Activated CD4-positive, alpha-beta T cell treated with anti-CD3 and anti-CD28 coated beads, Interleukin-2, amount 50 U/mL, for 16 hours (primary cell): ENCODE measurements at regions not wholly inside any gene's neighbourhood (a gene's known extent, or its start where the extent isn't known, plus 50 kb on each side); places are given as distances from the start of the nearest gene placed in this dataset.
"Not testable (repeated sequence)": the region's sequence is repeated elsewhere in the genome, so short reads cannot be mapped to it uniquely, and the experiment has no call there.

Source experiments
- DNase-seq: peaks from one replicate; pipeline ENCODE4 v3.0.0-alpha.2; 2020

DNA sequence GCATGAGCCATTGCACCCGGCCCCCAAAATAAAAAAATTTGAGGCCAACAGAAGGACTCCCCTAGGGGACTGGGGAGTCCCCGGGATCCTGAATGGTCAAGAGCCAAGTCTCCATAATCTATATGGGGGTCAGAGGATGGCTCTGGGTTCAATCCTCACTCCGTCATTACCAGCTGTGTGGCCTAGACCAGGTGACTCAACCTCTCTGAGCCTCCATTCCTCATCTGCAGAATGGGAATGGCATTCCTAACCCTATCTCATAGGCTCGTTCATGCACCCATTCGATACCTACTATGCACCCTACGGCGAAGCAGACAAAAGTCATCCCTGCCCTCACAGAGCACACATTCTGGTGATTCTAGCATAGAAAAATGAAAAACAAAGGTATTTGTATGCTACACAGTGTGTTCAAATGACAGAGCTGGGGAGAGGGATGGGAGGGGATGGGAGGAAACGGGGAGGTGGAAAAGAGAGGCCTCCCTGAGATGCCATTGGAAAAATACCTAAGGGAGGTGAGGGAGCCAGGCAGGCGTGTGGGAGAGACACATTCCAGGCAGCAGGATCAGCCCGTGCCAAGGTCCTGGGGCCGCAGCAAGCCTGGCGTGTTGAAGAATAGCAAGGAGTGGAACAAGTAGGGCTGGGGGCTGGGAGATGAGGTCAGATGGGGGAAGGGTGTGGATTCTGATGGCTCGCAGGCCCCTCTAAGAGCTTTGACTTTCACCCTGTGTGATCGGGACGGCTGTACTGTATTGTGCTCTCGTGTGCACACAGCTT is 71.2 kb downstream of the RMI2 start:
- DNase-seq = no peak

DNA sequence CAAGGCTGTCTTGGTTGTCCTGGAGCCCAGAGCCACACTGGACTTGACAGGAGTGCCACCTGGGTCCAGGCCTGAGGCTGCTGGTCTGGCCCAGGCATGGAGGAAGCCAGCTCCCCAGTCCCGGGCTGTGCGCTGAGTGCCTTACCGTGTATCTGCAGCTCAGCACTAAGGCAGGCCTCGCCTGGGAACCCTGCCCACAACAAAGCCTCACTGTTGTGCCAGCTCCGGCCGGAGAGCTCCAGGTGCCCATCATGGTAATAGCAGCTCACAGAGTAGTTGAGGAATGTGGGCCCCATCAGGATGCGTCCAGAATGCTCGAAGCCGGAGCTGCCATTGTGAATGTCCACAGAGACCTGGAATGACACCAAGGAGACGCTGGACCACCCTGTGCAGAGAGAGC is 72.2 kb downstream of the RMI2 start:
- DNase-seq = no peak

DNA sequence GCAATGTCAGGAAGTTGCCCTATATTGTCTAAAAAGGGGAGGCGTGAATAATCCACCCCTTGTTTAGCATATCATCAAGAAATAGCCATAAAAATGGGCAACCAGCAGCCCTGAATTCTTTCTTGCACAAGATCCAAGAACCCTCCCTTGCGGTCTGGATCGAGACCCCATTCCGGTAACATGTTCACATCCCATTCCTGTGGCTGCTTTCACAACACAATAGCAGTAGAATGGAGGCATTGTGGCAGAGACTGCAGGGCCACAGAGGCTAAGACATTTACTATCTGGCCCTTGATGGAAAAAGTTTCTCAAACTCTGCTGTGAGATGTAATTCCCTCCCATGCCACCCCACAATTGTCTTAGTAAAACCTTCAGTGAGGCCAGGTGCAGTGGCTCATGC is 73.2 kb downstream of the RMI2 start:
- no peak for DNase-seq

DNA sequence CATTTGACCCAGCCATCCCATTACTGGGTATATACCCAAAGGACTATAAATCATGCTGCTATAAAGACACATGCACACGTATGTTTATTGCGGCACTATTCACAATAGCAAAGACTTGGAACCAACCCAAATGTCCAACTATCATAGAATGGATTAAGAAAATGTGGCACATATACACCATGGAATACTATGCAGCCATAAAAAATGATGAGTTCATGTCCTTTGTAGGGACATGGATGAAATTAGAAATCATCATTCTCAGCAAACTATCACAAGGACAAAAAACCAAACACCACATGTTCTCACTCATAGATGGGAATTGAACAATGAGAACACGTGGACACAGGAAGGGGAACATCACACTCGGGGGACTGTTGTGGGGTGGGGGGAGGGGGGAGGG is 74.8 kb downstream of the RMI2 start:
- DNase-seq = not testable (repeated sequence)

GRCh38 chr16:11420895-11421294 is 75.6 kb downstream of the RMI2 start:
- DNase-seq = no peak

DNA sequence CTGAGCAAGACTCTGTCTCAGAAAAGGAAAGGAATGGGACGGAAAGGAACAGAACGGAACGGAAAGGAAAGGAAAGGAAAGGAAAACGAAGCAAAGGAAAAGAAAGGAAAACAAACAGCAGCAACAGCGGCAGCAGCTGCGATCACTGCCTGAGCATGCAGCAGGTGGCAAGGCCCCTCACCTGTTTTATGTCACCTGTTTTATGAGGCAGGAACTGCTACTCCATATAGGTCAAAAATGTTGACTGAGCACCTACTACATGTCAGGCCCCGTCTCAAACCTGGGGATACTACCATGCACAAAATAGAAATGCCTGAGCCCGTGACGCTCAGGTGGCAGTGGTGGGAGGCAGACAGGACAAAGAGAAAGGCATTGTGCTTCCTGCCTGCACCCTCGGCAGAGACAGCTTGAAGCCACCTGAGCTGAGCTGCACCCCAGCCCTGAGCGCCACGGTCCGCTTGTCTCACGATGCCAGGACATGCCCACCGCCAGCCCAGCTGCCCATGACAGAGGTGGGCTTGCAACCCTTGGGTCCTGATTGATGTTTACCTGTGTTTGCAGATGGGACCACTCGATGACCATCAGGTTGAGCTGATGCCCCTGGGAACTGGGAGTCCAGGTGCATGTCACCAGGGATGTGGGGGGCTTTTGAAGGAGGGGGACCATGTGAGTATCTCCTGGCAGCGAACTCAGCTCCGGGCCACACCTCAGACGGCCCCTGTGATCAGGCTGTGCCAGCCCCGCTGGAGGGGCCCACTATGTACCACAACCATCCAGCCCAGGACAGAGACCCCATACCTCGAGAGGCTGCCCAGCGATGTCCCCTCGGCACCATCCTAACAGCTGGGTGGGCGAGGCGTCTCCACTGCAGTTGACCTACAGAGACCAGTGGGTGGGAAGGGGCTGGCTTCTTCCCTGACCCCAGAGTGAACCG is 77.4 kb downstream of the RMI2 start:
- DNase-seq = no peak

GRCh38 chr16:11423315-11424117 is 78.3 kb downstream of the RMI2 start:
- DNase-seq = no peak

DNA sequence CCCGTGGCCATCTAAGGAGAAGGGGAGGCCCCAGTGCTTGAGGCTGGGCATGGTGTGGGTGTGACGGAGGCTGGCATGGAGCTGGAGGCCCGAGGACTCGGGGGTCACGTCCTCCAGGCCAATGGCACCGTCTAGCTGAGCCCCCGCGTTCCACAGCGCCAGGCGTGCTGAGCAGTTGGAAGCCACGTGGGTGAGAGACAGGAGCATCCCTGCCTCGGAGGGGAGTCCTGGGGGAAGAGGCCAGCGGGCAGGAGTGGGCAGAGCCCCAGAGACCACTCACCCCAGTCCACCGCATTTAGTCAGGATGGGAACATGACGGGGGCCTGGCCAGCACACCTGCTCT is 78.8 kb downstream of the RMI2 start:
- no peak for DNase-seq

DNA sequence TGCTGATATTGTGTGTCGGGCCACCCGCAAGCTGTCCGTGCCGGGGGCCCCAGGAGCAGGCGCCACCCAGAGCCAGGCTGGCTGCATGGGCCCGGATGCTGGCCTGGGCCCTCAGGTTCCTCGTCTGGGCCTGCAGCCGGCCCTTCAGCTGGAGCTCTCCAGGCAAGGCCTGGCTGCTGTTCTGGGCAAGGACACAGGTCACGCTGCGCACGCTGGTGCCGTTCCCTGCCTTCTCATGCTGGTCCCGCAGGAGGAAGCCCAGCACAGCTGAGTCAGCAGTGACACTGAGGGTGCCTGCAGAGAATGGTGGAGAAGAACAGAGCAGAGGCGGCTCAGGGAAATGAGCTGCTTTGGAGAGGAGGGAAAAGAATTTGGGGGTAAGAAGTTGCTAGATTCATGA is 79.9 kb downstream of the RMI2 start:
- no peak for DNase-seq

DNA sequence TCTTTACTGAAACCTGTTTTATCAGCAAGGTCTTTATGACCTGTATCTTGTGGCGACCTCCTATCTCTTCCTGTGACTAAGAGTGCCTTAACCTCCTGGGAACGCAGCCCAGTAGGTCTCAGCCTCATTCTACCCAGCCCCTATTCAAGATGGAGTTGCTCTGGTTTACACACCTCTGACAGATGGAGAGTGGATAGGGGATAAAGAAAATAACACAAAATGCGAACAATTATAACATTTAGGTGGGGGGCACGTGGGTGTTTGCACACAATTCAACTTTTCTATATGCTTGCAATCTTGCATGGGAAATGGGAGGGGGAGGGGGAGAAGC is 83.3 kb downstream of the RMI2 start:
- DNase-seq = no peak

GRCh38 chr16:11429123-11429522 is 83.9 kb downstream of the RMI2 start:
- DNase-seq = no peak

DNA sequence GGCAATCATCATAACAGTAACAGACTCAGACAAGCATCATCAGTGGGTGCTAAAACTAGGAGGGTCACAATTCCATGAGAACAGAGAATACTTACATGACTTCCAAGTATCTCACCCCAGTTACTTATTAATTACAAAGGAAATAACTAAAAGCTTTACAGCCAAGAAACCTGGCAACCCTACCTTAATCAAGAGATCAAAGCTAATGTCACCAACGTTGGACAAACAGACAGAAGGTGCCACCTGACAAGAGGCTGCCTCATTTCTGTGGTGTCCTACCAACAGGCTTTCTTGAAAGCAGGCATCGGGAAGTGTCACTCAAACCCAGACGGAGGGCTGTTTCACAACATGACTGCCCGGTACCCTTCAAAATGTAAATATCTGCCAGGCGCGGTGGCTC is 84.6 kb downstream of the RMI2 start:
- DNase-seq = no peak

- DNase-seq = no peak
These were observed 85.5 kb downstream of the RMI2 start for GRCh38 chr16:11430601-11431317.

DNA sequence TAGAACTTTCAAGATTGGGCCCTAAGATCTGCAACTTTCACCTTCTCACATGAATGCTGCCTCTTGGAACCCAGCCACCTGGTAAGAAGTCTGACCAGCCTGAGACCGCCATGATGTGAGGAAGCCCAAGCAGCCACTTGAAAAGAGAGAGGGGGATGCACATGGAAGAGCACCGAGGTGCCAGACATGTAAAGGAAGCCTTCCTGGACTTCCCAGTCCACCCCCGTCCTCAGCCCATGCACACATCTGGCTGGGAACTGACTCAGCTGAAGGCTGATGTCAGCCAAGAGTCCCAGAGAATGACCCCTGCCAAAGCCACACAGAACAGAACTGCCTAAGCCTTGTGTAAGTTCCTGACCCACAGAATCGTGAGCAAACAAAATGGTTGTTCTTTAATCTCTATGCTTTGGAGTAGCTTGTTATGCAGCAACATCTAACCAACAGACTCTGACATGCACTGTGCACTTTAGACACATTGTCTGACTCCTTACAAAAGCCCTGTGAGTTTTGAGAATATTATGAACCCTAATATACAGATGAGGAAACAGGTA is 86.7 kb downstream of the RMI2 start:
- no peak for DNase-seq

GRCh38 chr16:11432856-11433395 is 87.7 kb downstream of the RMI2 start:
- DNase-seq = no peak

DNA sequence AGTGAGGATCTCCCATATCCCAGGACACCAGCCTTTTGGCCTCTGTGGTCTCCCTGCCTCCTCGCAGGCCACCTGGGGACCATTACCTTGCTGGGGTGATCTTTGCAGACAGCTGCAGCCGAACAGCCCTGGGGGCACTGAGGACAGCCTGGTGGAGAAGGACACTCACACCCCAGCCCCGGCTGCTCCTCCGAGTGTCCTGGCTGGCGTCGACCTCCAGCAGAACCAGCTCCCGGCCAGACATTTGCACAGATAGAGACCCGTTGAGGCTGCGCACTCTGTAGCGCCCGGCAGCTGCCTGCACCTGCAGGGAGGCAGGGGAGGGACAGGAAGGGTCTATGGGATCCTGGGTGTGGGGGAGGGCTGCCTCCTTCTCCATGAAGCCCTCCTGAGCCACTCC is 90.3 kb downstream of the RMI2 start:
- no peak for DNase-seq

- DNase-seq = no peak
These were observed 91.8 kb downstream of the RMI2 start for GRCh38 chr16:11437069-11437468.

GRCh38 chr16:11439790-11440656 is 94.8 kb downstream of the RMI2 start:
- no peak for DNase-seq

DNA sequence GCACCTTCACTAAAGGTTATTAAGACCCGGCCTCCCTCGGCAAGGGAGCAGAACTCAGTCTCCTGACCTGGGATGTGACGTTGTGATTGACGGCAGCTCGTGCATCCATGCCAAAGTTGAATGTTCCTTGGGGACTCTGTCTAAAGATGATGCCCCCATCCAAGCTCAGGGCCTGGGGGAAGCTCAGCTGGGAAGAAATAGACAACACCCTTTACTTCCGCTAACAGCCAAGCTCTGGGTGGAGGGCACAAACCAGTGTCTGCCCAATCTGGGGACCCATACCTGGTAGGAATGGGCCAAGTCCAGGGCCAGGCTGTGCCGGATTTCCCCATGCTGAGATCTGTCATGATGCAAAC is 95.4 kb downstream of the RMI2 start:
- no peak for DNase-seq

- no peak for DNase-seq
These were observed 100.2 kb downstream of the RMI2 start for GRCh38 chr16:11445486-11445885.

GRCh38 chr16:11446566-11447119 is 101.4 kb downstream of the RMI2 start:
- no peak for DNase-seq
